ENCODE measurements at regions not wholly inside any gene's neighbourhood (a gene's known extent, or its start where the extent isn't known, plus 50 kb on each side); places are given as distances from the start of the nearest gene placed in this dataset.

- Histone ChIP-seq H3K4me2 (ENCODE audit: low read length) (no peak overlapping the region), H2AFZ (ENCODE audit: low read depth, low read length, poor library complexity, severe bottlenecking) (no peak overlapping the region), H3K9me3 (ENCODE audit: control insufficient read depth in 1 of 2, insufficient read depth in 1 of 2, low read depth in 1 of 2, low read length in 2 of 2) (peaks cover 0 to 4% of the 10 kb centered on the region in 2 experiments; a peak in 1 of 4 replicates), H3K9me2 (ENCODE audit: insufficient read depth) (no peaks in the 10 kb centered on the region), H3K36me3 (ENCODE audit: control insufficient read depth in 1 of 2, insufficient read depth in 2 of 2, low read length in 2 of 2) (no peaks in the 10 kb centered on the region), H3K4me3 (replicated peaks in 1 of 2; ENCODE audit: low read depth in 1 of 2, low read length in 2 of 2) (no peak overlapping the region), H3K4me1 (ENCODE audit: control insufficient read depth in 1 of 2, insufficient read depth in 2 of 2, low read length in 2 of 2) (no peaks in the 10 kb centered on the region), H3K27me3 (ENCODE audit: insufficient read depth, low read length) (no peaks in the 10 kb centered on the region), H3K9ac (ENCODE audit: low read length) (no peak overlapping the region), H3K79me2 (ENCODE audit: insufficient read depth, low read length) (no peaks in the 10 kb centered on the region), H3K27ac (ENCODE audit: low read depth, low read length) (no peak overlapping the region), H4K20me1 (ENCODE audit: insufficient read depth) (no peaks in the 10 kb centered on the region)
- RAD21 ChIA-PET (ENCODE audit: low non-redundant PET in 1 of 2, low total read pairs in 2 of 2, uncharacterized antibody in 2 of 2, unreplicated experiment in 2 of 2): no interaction called here
- TF ChIP-seq CEBPB (IDR thresholded peaks at IDR 0.05; ENCODE audit: low read depth) (no peak), ZBTB33 (IDR thresholded peaks at IDR 0.05; ENCODE audit: extremely low read depth, insufficient replicate concordance, low read length) (no peak), POLR2AphosphoS5 (IDR thresholded peaks at IDR 0.05; ENCODE audit: low read depth, low read length) (no peak), CBX3 (IDR thresholded peaks at IDR 0.05; ENCODE audit: low read depth) (no peak), SRF (IDR thresholded peaks at IDR 0.05; ENCODE audit: low read depth) (no peak), YY1 (IDR thresholded peaks at IDR 0.05; ENCODE audit: extremely low read depth, insufficient replicate concordance, low read depth, low read length) (no peak), MAX (IDR thresholded peaks at IDR 0.05) (no peak), ZFX (IDR thresholded peaks at IDR 0.05) (no peak), SIN3A (IDR thresholded peaks at IDR 0.05; ENCODE audit: low read depth) (no peak), EZH2 (IDR thresholded peaks at IDR 0.05) (no peak), EZH2phosphoT487 (IDR thresholded peaks at IDR 0.05; ENCODE audit: borderline replicate concordance) (no peak), TCF7L2 (IDR thresholded peaks at IDR 0.05; ENCODE audit: borderline replicate concordance, extremely low read depth, insufficient read depth, insufficient read length) (no peak), JUND (IDR thresholded peaks at IDR 0.05) (no peak), POLR2A (IDR thresholded peaks at IDR 0.05; ENCODE audit: borderline replicate concordance, extremely low read depth, insufficient read depth, insufficient read length) (no peak)
- no TSS peak for BruUV-seq (replicated peaks)
- CTCF ChIA-PET: no interaction called here
- intact Hi-C loops (cut with micrococcal nuclease): no loop called here
- POLR2A ChIA-PET: no interaction called here
- ATAC-seq (no peak), DNase-seq (ENCODE audit: low read depth, low spot score) (no peak)
Measured at GRCh38 chr13:89061821-89062220, 1390.7 kb downstream of the SLITRK5 start.

All from HCT116 (cell line).